ENCODE measurements at regions not wholly inside any gene's neighbourhood (a gene's known extent, or its start where the extent isn't known, plus 50 kb on each side); places are given as distances from the start of the nearest gene placed in this dataset.
"Not testable (repeated sequence)": the region's sequence is repeated elsewhere in the genome, so short reads cannot be mapped to it uniquely, and the experiment has no call there.

- no peak for DNase-seq
Observed at GRCh38 chr1:55894521-55894920, 679.4 kb upstream of the USP24 start.

DNA sequence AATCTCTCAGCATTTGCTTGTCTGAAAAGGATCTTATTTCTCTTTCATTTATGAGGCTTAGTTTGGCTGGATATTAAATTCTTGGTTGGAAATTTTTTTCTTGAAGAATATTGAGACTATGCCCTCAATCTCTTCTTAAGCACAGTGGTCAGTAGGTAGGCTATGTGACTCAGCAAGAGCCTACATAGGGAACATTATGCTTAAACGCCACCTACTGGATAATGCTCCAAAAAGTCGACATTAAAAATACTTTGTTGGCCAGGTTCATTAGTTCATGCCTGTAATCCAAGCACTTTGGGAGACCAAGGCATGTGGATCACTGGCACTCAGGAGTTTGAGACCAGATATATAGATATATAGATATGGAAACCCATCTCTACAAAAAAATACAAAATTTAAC, 678.0 kb upstream of the USP24 start:
- no peak for DNase-seq

GRCh38 chr1:55888685-55889317, 673.6 kb upstream of the USP24 start:
- DNase-seq: no peak

- no peak for DNase-seq
Observed at GRCh38 chr1:55886856-55887712, 671.9 kb upstream of the USP24 start.

DNA sequence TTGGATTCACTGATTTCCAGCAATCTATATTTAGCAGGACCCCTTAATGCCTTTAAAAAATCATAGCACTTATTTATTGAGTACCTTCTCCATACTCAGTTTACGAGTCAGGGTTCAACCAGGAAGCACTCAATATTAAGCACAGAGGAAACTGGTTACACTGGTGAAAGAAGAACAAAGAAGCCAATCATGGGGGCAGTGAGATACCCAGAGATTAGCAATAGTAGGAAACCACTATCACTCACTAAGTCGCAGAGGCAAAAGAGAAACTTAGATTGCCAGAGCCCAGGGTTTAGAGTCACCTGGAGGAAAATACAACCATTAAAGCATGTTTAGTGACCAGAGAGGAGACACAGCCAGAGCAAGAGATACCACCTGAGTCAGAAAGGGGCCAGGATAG, 670.5 kb upstream of the USP24 start:
- no peak for DNase-seq

DNA sequence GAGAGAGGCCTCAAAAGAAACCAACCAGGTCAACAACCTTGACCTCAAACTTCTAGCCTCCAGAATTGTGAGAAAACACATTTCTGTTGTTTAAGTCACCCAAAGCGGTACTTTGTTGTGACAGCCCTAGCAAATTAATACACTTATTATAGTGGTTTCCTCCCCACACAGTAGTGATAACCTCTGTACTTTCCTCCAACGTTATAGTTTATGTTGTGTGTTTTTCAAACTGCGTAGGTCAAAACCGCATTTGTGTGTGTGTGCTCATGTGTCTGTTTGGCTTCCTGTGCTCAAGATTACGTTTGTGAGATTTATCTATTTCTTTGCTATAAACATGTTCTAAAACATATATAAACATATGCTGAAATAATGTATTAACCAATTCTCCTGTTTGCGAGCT, 667.8 kb upstream of the USP24 start:
- no peak for DNase-seq

DNA sequence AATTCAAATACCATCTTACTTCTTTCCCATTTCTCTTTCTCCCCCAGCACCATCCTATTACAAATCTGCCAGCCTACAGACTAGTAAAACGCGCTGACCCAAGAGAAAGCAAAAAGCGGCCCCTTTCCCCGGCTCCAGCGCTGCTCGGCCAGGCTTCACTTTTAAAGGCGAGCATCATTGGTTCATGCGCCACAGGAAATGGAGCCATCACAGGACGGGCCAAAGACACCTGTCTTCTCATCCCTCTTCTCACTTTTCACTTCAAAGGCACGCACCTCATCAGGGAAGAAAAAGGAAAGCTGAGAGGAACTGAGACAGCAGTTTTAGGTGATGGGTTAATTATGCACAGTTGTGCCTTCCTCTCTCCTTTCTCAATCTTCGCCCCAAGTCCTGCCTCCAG, 664.2 kb upstream of the USP24 start:
- no peak for DNase-seq

DNA sequence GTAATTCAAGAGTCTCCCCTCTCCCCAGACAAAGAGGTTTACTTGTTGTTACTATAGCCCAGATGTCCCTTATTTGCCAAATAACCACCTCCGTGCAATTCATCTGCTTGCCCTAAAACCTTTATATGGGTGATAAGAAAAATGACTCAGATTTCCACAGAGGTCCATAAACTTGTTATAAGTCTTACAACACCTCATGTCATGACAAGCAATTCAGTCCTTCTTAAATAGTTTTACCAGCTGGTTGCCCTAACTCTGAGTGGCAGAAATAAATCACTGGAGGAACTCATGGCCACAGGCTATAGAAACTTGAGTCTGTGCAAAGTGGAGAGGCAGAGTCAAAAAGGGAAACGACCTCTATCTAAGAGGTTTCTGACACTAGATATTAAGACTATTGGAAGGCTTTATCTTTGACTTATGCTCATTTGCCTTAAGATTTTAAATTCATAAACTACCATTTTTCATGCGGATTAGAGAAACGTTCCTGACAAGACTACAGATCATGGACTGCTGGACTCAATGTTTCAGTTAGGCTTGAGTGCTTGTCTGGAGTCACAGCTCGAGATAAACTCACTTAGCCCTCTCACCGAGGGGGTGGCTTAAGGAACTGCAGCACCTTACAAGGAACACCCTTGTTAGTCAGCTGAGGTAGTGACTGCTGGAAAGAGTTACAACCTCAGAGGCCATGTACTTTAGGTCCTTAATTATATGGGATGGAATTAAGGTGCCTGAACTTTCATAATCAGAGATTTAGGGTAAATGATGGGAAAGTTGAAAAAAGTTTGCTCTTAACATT, 662.5 kb upstream of the USP24 start:
- DNase-seq: no peak

DNA sequence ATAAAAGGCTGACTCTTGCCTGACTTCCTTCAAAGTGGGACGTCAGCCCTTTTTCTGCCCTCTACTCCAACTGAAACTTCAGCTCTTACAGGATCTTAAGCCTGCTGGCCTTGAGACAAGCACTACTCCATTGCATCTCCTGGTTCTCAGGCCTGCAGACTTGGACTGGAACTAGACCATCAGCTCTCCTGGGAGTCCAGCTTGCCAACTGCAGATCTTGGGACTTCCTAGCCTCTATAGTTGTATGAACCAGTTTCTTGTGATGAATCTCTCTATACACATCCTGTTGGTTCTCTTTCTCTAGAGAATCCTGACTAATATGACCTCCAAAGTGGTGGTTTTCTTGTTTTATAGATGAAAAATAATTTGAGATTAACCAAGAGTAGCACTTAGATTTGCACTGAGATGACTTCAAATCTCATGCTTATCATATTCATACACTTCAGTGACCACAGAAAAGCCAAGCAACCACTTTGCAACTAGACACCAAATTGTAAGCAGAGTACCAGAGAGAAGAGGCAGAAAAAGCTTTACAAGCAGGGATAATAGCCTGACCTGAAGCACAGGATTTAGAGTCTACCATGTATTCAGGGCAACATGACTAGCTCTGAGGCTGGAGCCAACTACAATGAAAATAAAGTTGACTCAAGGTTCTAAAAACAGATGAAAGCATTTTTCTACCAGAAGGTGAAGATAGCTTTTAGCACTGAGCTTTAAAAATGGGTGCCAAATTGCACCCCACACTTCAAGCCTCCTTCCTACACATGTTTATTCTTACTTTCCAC, 661.3 kb upstream of the USP24 start:
- peak; percentile 95 for DNase-seq

DNA sequence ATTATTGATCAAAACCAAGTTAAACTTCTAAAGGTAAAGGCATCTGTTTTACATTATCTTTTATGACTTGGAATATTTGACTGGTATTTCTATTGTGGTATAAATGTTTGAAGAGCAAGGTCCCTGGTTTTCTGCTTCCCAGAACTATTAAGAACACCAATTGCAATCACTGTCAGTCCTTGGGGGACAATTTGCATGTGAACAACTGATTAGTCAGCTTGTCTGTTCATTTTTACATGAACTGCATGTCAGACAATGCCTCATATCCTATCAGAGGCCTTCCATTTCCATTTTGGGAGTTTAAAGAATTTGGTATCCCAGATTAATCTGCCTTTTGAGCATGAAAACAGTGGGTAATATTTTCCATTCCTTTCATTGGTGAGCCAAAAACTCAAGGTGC, 654.9 kb upstream of the USP24 start:
- DNase-seq: no peak

DNA sequence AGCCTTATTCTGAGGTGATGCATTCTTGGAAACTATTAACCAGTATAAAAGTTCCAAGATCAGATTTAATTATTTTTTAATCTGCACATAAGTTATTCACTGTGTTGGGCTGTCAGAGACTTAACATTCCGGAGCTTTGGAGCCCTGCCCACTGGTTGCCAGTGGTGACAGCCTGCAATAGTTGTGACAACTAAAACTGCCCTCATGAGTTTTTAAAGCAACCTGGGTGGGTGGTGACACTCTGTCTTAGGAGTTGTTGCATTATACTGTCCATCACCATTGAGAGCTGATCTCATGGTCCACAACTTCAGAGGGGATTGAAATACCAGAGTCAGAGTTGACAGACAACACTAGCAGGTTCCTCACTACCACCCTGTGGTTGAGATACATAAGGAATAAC, 653.9 kb upstream of the USP24 start:
- peak; percentile 99 for DNase-seq

GRCh38 chr1:55868026-55868425, 652.9 kb upstream of the USP24 start:
- DNase-seq: peak; percentile 98

DNA sequence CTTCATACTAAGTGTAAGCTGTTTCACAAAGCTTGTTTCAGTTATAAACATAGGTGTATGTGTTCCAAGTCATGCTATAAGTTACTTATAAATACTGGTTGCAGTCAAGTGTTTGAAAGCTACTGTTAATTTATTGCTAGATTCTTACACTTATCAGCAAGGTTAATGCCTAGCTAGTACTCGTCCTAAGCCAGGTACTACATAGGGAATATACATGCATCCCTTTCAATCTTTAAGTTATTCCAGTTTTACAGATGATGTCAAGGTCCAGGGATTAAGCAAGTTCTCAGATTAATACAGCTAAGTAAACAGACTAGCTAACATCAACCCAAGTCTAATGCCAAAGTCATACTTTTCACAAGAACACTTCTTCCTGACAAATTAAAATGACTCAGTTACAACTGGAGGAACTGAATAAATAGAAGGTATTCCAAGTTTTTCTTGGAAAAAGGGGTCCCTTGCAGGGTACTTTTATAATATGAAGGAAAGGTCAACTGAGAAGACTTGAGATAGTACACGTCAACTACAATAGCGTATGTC, 652.2 kb upstream of the USP24 start:
- no peak for DNase-seq

- not testable (repeated sequence) for DNase-seq
Observed at GRCh38 chr1:55865778-55866177, 650.6 kb upstream of the USP24 start.

GRCh38 chr1:55864251-55864650, 649.1 kb upstream of the USP24 start:
- DNase-seq: no peak

DNA sequence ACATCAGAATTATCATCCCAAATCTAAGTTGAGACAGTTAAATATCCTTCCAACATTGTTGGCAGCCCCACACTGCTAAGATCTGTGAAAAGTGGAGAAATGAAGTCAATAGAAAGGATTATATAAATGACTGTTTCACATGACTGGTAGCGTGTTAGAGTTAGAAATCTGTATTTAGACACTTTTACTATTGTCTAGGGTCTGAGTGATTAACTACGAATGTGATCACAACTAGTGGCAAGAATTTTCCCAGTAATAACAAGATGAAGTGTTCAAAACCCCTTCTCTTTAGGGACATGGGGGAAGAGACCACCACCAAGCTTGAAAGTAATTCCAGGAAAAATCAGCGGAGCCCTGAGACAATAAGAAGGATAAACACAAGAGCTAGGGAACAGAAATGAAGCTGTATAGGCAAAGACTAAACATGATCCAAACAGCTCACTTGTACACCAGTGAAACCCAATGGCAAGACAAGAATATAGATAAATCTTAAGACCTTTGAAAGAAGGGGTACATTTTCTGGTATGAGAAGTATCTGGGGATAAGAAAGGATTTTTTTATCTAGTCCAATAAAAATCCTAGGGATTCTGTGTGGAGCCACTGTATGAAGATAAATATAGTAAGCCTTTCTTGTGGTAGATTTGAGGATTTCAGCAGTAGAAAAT, 646.6 kb upstream of the USP24 start:
- no peak for DNase-seq

- no peak for DNase-seq
Observed at GRCh38 chr1:55860798-55861519, 645.8 kb upstream of the USP24 start.

GRCh38 chr1:55860326-55860725, 645.2 kb upstream of the USP24 start:
- no peak for DNase-seq

GRCh38 chr1:55854911-55855310, 639.7 kb upstream of the USP24 start:
- DNase-seq: no peak

- no peak for DNase-seq
Observed at GRCh38 chr1:55848906-55849305, 633.7 kb upstream of the USP24 start.

GRCh38 chr1:55846051-55846450, 630.9 kb upstream of the USP24 start:
- DNase-seq: no peak
